ENCODE measurements at regions not wholly inside any gene's neighbourhood (a gene's known extent, or its start where the extent isn't known, plus 50 kb on each side); places are given as distances from the start of the nearest gene placed in this dataset.

- Histone ChIP-seq H3K4me3 (no peak overlapping the region), H3K36me3 (ENCODE audit: insufficient read depth in 1 of 2, low read depth in 1 of 2) (no peaks in the 10 kb centered on the region), H3K27me3 (ENCODE audit: insufficient read depth in 3 of 3, low read length in 2 of 3) (no peaks in the 10 kb centered on the region), H3K4me1 (no peaks in the 10 kb centered on the region), H3K27ac (no peak overlapping the region), H3K9me3 (no peaks in the 10 kb centered on the region)
- intact Hi-C loops (cut with DNase I) = no loop called here
- 72 to 74% (median 72%) methylated on average over 7 of the region's 7 CpGs for WGBS, 3 donors
- ATAC-seq = no peak
- TF ChIP-seq, protein P1, sequence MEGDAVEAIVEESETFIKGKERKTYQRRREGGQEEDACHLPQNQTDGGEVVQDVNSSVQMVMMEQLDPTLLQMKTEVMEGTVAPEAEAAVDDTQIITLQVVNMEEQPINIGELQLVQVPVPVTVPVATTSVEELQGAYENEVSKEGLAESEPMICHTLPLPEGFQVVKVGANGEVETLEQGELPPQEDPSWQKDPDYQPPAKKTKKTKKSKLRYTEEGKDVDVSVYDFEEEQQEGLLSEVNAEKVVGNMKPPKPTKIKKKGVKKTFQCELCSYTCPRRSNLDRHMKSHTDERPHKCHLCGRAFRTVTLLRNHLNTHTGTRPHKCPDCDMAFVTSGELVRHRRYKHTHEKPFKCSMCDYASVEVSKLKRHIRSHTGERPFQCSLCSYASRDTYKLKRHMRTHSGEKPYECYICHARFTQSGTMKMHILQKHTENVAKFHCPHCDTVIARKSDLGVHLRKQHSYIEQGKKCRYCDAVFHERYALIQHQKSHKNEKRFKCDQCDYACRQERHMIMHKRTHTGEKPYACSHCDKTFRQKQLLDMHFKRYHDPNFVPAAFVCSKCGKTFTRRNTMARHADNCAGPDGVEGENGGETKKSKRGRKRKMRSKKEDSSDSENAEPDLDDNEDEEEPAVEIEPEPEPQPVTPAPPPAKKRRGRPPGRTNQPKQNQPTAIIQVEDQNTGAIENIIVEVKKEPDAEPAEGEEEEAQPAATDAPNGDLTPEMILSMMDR (IDR thresholded peaks at IDR 0.05) = no peak
- no peak for DNase-seq
These were observed 97.5 kb downstream of the PFDN4 start for GRCh38 chr20:54305421-54305820.

- Histone ChIP-seq H3K4me1 (no peaks in the 10 kb centered on the region), H3K27me3 (ENCODE audit: insufficient read depth in 3 of 3, low read length in 2 of 3) (no peaks in the 10 kb centered on the region), H3K36me3 (ENCODE audit: insufficient read depth in 1 of 2, low read depth in 1 of 2) (no peaks in the 10 kb centered on the region), H3K27ac (no peak overlapping the region), H3K9me3 (no peaks in the 10 kb centered on the region), H3K4me3 (no peak overlapping the region)
- TF ChIP-seq, protein P1 (IDR thresholded peaks at IDR 0.05) = no peak
- no peak for DNase-seq
- intact Hi-C loops (cut with DNase I) = no loop called here
- WGBS, 3 donors = 60 to 89% (median 69%) methylated on average over 6 of the region's 6 CpGs
- ATAC-seq = no peak
These were observed 99.3 kb downstream of the PFDN4 start for GRCh38 chr20:54306985-54307710.

GRCh38 chr20:54308804-54309203 lies 100.9 kb downstream of the PFDN4 start:
- TF ChIP-seq, protein P1 (IDR thresholded peaks at IDR 0.05) = no peak
- WGBS, 3 donors = 14 to 31% (median 15%) methylated on average over 4 of the region's 4 CpGs
- no peaks in the 10 kb centered on the region for H3K9me3 ChIP-seq

DNA sequence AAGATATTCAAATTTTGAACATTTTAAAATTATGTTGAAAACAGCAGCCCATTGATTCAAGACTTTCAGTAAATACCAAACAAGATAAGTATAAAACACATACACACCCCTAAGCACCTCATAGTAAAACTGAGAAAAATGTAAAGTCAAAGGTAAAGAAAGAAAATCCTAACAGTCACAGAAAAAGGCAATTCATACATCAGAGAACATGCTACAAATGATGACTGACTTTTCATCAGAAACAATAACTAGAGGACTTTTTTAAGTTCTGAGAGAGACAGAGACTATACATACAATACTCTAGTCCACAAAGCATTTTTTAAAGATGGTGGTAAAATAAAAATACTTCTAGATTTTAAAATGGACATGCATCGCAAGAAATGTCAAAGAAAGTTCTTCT lies 111.0 kb downstream of the PFDN4 start:
- peaks cover 13% of the 10 kb centered on the region for H3K4me1 ChIP-seq
- 94 to 98% (median 94%) methylated on average over 1 of the region's 1 CpG for WGBS, 3 donors
- ATAC-seq (no peak), DNase-seq (no peak)
- TF ChIP-seq, protein P1 (IDR thresholded peaks at IDR 0.05) = no peak
- H3K27me3 ChIP-seq (ENCODE audit: insufficient read depth in 3 of 3, low read length in 2 of 3) = no peaks in the 10 kb centered on the region
- no peaks in the 10 kb centered on the region for H3K36me3 ChIP-seq (ENCODE audit: insufficient read depth in 1 of 2, low read depth in 1 of 2)
- no peaks in the 10 kb centered on the region for H3K9me3 ChIP-seq
- H3K4me3 ChIP-seq = no peak overlapping the region
- no peak overlapping the region for H3K27ac ChIP-seq
- intact Hi-C loops (cut with DNase I) = no loop called here

More at GRCh38 chr20:54308804-54309203, 100.9 kb downstream of the PFDN4 start:
- Histone ChIP-seq H3K36me3 (ENCODE audit: insufficient read depth in 1 of 2, low read depth in 1 of 2) (no peaks in the 10 kb centered on the region), H3K4me1 (no peaks in the 10 kb centered on the region), H3K27me3 (ENCODE audit: insufficient read depth in 3 of 3, low read length in 2 of 3) (no peaks in the 10 kb centered on the region), H3K4me3 (no peak overlapping the region), H3K27ac (no peak overlapping the region)
- intact Hi-C loops (cut with DNase I) = no loop called here
- no peak for ATAC-seq
- no peak for DNase-seq

GRCh38 chr20:54320148-54320607 lies 112.3 kb downstream of the PFDN4 start:
- peaks cover 14% of the 10 kb centered on the region for H3K4me1 ChIP-seq
- intact Hi-C loops (cut with DNase I) = no loop called here
- H3K27me3 ChIP-seq (ENCODE audit: insufficient read depth in 3 of 3, low read length in 2 of 3) = no peaks in the 10 kb centered on the region
- H3K9me3 ChIP-seq = no peaks in the 10 kb centered on the region
- no peak overlapping the region for H3K27ac ChIP-seq
- DNase-seq (no peak), ATAC-seq (no peak)
- WGBS, 3 donors = 68 to 78% (median 73%) methylated on average over 4 of the region's 4 CpGs
- H3K36me3 ChIP-seq (ENCODE audit: insufficient read depth in 1 of 2, low read depth in 1 of 2) = no peaks in the 10 kb centered on the region
- H3K4me3 ChIP-seq = no peak overlapping the region
- TF ChIP-seq, protein P1 (IDR thresholded peaks at IDR 0.05) = no peak

All from psoas muscle (tissue), 7 donors.